Stimulated activated CD4-positive, alpha-beta T cell treated with anti-CD3 and anti-CD28 coated beads, Interleukin-1b, Interleukin-23, amount 100 ng/mL, for 1 hour (primary cell): ENCODE measurements at regions not wholly inside any gene's neighbourhood (a gene's known extent, or its start where the extent isn't known, plus 50 kb on each side); places are given as distances from the start of the nearest gene placed in this dataset.
"Not testable (repeated sequence)": the region's sequence is repeated elsewhere in the genome, so short reads cannot be mapped to it uniquely, and the experiment has no call there.

Experiments
- DNase-seq, 2 donors: peaks; one replicate each; pipeline ENCODE4 v3.0.0-alpha.2; 2020; ENCODE audit warnings: low read depth in 2 of 2

GRCh38 chr10:78342827-78343653 lies 309.4 kb downstream of the RPS24 start:
- DNase-seq, result no peak

DNA sequence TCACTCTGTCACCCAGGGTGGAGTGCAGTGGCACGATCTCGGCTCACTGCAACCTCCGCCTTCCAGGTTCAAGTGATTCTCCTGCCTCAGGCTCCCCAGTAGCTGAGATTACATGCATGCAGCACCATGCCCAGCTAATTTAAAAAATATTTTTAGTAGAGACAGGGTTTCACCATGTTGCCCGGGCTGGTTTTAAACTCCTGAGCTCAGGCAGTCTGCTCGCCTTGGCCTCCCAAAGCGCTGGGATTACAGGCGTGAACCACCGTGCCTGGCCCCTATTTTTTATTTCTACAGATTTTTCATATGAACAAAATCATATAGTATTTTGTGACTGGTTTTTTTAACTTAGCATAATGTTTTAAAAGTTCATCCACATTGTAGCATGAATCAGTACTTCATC lies 310.6 kb downstream of the RPS24 start:
- DNase-seq, result not testable (repeated sequence)

DNA sequence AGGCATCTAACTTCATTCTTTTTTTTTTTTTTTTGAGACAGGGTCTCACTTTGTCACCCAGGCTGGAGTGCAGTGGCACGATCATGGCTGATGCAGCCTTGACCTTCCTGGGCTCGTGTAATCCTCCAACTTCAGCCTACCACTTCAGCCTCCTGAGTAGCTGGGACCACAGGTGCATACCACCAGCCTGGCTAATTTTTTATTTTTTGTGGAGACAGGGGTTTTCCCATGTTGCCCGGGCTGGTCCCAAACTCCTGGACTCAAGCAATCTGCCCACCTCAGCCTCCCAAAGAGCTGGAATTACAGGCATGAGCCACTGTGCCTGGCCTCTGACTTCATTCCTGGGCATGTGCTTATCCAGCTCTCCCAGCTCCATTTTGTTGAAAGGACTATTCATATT lies 311.9 kb downstream of the RPS24 start:
- DNase-seq, result not testable (repeated sequence)

GRCh38 chr10:78346721-78347120 lies 313.1 kb downstream of the RPS24 start:
- no peak for DNase-seq

- no peak for DNase-seq
Measured at GRCh38 chr10:78348411-78349164, 314.9 kb downstream of the RPS24 start.

DNA sequence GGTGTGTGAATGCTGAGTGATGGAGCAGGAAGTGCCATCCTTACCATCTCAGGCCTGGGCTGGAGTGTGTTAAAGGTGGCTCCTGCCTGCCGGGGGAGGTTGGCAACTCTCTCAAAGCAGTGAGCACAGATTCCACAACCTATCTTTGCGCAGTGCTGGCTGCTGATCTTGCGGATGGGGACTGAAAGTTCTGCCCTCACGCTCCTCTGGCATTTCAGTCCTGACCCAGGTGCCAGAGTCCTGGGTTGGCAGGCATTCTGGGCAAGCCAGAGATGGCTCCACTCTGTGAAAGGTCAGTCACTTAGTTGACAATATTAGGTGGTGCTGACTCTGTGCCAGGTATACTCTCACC lies 315.5 kb downstream of the RPS24 start:
- no peak for DNase-seq

DNA sequence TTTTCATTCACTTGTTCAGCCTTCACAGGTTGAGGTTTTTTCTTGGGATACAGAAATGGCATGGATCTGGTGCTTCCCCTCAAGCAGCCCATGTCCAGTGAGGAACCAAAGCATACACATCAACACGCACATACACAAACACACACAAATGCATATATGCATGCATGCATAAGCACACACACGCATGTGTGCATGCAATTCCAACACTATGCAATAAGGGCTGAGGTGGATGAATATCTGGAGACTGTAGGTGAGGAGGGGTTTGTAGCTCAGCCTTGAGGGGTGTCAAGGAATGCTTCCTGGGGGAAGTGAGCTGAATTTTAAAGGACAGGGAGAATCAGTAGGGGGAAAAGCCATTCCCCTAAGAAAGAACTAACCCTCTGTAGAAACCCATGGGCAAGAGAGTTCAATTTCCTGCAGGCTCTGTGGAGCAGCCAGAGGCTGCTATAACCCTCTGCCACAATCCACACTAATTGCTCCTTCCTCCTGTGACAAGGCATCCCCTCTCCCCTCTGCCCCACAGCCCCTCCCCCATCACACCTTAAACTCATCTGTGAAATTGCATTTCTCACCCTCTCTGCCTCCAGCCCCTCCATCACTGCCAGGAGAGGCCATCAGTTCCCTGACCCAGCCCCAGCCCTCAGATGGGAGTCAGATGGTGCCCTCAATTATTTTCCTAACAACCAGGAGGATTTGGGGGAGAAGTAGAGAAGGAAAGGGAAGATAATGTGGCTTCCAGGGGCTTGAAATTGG lies 316.4 kb downstream of the RPS24 start:
- DNase-seq, result no peak

GRCh38 chr10:78351283-78351682 lies 317.6 kb downstream of the RPS24 start:
- DNase-seq, result no peak

GRCh38 chr10:78351809-78352208 lies 318.1 kb downstream of the RPS24 start:
- no peak for DNase-seq

GRCh38 chr10:78353636-78354035 lies 320.0 kb downstream of the RPS24 start:
- no peak for DNase-seq

GRCh38 chr10:78354101-78354500 lies 320.4 kb downstream of the RPS24 start:
- DNase-seq, result no peak

DNA sequence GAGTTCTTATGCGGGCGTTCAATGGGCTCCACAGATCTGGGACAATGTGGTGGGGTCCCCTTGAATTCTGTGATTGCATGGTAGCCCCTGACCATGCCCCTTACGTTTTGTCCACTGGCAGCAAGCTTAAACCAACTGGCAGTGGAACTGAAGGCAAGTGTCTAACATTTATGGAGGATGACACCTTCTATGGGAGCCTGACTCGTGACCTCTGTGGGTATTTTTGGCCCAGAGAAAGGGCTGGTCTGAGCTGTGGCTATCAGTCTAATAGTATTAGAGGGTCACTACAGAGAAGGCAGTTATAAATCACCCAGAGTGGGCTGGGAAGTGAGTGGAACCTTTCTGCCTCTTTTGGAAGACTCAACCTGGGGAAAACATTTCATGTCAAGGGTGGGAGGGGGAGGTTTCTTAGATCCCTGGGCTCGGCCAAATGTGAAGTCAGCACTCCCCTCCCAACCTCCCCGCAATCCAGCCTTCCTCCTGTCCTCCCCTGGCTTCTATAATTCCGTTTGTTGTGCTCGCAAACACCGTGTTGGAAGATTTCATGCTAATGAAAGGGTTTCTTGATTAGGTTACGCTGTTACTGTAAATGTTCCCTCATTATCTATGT lies 322.7 kb downstream of the RPS24 start:
- no peak for DNase-seq

DNA sequence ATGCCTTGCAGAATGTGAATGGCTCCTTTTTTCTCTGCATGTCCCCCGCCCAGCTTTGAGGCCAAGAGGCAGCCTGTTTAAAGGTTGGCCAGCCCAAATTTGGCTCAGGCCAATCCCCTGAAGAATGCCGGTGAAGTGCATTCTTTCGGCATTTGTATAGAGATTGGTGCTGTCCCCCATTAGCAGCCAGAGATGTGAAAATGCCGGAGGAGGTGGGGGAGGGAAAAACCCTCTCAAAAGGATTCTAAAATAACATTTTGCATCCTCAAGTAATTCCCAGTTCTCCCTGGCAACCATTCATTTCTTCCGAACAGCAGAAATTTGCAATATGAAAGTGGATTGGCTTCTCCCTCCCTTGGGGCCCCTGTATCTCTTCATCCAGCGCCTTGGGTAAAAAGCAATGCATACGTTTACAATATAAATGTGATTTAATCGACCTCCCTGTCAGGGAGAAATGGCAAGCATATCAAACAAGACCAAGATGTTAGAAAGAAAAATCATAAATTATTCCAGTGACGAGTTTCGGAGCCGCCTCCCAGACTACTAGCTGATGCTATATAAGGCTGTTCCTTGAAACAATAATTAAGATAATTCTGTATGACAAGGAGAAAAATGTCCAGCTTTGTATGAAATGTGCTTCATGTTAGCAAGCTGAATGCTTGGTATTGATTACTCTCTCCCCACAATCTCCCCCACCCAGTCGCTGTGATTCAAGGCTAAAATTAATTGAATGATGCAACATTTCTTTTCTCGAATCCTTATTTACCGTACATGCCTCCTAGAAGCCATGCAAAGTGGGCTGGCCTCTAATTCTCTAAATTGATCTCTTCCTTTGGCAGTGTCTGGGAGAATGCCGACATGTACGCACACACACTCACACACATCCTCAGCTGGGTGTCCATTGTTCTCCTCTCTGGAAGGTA lies 323.7 kb downstream of the RPS24 start:
- no peak for DNase-seq

GRCh38 chr10:78358351-78358750 lies 324.7 kb downstream of the RPS24 start:
- DNase-seq, result no peak

DNA sequence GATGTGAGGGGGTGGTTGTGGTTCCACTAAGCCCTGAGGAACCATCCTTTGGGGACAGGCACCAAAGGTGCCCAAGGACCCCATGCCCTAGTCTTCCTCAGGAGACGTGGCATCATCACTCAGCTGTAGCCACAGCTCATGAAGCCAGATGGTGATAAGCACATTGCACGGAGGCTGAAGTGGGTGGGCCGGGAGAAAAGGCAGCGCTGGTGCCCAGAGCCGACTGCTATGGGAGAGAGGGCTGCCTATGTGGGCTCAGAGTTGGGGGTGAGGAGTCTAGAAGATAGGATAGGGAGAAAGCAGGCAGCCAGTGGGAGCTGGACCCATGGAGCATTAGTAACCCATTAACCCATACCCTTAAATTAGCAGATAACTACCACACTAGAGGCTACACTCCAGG lies 325.3 kb downstream of the RPS24 start:
- no peak for DNase-seq

DNA sequence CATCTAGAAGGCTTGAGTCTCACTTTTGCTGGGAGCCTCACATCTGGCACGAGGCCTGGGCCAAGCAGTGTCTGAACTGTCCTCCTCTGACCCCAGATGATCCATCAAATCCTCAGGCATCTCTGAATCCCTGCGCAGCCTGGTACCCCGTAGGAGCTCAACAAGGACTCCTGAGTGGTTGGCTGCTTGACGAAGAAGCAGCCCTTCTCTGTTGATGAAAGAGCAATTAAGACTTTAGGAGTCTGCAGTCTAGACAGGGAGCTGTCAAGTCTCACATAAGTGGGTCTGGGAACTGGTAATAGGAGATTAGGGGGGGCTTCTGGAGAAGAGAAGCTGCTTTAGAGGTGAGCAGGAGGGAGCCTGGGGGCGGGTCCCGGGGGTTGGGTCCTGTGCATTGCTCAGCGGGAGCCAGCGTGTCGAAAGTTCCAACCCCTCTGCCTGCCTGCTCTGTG lies 326.0 kb downstream of the RPS24 start:
- no peak for DNase-seq

DNA sequence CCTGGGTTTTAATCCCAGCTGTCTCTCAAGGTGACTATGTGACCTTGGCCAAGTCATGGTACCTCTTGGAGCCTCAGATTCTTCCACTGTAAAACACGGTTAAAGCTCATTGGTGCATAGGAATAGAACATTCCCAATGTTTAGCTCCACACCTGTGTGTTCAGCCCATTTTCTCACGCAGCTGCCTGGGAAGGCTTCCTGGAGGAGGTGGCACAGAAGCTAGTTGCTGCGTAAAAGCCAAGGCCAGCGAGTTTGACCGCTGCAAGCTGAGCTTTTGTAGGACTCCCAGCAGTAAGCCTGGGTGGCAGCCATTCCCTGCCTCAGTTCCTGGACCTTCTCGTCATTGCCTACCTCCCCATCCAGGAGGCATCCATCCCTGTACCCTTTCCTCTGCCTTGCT lies 326.6 kb downstream of the RPS24 start:
- DNase-seq, result no peak

DNA sequence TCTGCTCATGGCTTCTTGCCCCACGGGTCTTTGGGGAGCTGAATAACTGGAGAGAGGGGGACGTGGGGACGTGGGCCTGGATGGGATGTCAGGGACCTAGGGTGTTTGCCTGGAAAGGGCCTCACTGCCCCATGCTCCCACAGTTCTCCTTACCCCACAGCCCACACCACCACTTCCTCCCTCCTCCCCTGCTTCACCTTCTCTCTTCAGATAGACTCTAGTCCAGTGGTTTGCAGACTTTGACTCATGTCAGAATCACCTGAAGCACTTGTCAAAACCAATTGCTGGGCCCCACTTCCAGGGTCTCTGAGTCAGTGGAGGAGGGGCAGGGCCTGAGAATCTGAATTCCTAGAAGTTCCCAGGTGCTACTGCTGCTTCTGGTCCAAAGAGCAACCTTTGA lies 327.4 kb downstream of the RPS24 start:
- no peak for DNase-seq

DNA sequence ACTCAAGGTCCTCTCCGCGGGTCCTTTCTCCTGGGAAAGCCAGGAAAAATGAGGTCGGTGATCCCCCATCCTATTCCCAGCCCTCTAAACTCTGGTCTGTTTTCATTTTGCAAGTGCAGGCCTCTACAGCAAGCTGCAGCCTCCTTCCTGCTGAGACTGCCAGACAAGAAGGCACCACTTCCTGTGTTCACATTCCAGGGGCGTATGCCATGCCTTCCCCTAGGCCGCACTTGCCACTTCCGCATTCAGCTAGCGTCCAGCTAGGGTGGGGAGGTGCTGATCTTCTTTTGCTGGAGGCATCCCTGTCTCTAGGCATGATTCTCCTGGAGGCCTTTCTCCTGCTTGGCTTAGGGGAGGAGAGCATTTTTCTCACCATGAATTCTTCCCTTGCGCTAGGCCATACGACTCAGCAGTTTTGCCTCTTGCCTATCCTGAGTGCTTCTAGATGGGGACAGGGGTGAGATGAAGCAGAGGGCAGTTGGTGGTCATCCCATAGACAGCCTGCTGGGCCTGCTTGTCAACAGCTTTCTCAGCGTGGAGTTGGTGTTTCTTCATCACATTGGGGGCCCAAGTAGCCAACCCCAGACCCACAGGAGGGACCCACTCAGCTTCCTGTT lies 328.9 kb downstream of the RPS24 start:
- DNase-seq, result no peak

- DNase-seq, result no peak
Measured at GRCh38 chr10:78363190-78363589, 329.5 kb downstream of the RPS24 start.

GRCh38 chr10:78365694-78366093 lies 332.0 kb downstream of the RPS24 start:
- no peak for DNase-seq
